ENCODE measurements at regions not wholly inside any gene's neighbourhood (a gene's known extent, or its start where the extent isn't known, plus 50 kb on each side); places are given as distances from the start of the nearest gene placed in this dataset.

GRCh38 chr11:95545116-95545875 lies 244.3 kb downstream of the FAM76B start:
- no peak for DNase-seq

DNA sequence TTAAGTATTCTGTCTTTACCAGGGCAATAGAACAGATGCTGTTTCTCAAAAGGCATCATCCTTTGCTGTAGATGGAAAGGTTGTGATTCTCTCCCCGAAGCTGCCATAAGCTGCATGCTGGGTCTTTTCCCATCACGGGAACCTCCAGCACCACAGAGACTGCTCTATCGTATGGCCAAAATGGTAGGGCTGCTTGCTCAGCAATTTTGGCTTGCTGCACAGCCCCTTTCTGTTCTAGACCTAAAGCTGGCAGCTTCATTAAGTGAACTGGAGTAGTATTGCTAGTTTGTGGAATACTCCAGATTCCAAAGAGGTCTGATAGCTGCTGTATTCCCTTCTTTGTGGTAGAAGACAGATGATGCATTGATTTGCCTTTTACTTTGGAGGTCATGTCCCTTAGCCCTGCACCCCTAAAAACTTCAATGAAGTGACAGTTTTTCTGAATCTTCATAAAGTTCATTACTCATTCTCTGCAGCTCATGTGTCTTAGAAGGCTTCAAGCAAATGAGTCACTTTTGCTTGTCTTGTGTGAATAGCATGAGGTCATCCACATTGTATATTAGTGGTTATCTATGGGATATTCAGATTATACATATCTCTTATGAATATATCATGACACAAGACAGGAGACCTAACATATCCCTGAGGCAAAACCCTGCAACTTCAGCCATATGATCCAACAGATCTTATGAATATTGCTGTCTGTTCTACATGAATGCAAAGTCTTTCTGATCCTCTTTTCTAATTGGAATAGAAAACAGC lies 245.3 kb downstream of the FAM76B start:
- no peak for DNase-seq

DNA sequence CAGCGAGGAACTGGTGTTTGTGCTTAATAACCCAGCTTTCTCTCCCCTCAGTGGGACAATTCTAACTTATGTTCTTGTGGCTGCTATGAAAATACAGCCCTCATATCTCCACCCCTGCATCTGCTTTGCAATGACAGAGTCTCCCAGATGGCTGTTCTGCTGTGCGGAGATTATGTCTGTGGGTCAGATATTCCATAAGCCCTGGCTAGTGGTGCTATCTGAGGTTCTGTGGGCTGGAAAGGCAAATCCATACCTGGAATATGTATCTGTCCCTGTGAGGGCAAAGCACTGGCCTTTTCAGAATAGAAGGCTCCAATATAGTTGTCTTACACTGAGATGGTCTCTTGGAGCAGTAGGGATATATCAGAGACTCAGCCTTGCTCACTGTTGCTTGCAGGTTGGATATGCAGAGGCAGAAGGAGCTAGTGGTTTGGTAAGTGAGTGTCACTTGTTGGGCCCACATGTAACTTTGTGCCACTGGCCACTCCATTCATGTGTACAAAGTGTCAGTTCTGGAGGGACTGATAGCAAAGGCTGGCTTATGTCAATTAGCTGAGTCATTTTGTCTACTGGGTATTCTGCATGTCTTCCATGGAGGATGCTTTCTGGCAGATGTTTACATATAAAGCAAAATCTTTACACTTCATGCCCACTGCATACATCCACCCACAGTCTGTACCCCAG lies 246.6 kb downstream of the FAM76B start:
- DNase-seq, result no peak

GRCh38 chr11:95541715-95542114 lies 247.9 kb downstream of the FAM76B start:
- no peak for DNase-seq

GRCh38 chr11:95536047-95536690 lies 253.4 kb downstream of the FAM76B start:
- DNase-seq, result peak; percentile 23

DNA sequence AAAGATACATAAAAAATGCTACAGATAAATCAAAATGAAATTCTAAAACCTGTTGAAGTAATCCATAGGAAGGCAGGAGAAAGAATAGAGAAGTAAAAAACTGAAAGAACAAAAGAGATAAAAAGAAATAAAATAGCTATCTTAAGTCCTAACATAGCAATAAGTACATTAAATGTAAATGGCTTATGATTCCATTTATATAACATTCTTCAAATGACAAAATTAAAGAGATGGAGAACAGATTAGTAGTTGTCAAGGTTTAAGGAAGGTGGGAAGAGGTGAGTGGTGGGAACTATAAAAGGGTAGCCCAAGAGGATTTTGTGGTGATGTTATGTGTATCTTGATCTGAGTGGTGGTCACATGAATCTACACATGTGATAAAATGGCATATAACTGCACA lies 254.8 kb downstream of the FAM76B start:
- DNase-seq, result no peak

DNA sequence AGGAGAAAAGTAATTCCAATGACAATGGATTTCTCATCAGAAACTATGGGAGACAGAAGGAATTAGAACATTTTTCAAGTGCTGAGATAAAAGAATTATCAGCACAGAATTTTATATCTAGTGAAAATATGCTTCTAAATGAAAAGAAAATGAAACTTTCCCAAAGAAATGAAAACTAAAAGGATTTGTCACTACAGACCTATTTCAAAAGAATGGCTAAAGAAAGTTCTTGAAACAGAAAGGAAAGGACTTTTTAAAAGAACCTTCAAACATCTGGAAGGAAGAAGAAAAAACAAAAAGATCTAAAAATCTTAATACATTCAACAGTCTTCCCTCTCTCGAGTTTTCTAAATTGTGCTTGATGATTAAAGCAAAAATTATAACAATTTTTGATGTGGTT lies 255.4 kb downstream of the FAM76B start:
- no peak for DNase-seq

GRCh38 chr11:95531116-95531515 lies 258.5 kb downstream of the FAM76B start:
- no peak for DNase-seq

DNA sequence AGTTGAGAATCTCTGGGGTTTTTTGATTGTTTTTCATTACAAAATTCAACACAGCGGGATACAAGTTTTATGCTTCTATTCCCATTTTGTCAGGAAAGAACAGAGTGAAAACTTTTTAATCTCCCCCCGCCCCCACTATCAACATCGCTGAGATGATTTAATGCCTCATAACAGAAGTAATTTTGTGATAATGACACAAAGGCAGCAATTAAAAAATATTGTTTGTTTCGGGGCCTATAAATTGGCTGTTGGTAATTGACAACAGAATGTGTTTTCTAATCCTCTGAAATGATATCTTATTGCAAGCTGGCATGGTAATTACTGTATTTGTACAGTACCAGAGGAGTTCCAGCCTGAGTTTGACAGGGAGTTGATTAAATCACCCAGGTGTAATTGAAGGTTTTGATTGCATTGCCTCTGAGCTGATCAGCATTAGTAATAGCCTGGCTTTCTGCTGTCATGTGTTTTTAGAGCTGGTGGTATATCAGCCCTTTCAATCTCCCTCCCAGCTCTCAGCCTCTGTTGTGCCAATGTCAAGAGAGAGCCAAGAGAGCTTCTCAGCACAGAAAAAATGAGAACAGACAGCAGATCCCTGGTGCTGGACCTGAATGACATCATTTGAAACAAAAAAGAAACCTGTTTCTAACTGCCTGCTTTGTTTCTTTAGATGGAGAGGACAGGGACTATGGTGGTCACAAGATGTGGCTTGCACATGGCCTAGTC lies 265.1 kb downstream of the FAM76B start:
- DNase-seq, result peak; percentile 66

GRCh38 chr11:95522874-95523273 lies 266.7 kb downstream of the FAM76B start:
- DNase-seq, result no peak

- no peak for DNase-seq
Measured at GRCh38 chr11:95521862-95522261, 267.7 kb downstream of the FAM76B start.

DNA sequence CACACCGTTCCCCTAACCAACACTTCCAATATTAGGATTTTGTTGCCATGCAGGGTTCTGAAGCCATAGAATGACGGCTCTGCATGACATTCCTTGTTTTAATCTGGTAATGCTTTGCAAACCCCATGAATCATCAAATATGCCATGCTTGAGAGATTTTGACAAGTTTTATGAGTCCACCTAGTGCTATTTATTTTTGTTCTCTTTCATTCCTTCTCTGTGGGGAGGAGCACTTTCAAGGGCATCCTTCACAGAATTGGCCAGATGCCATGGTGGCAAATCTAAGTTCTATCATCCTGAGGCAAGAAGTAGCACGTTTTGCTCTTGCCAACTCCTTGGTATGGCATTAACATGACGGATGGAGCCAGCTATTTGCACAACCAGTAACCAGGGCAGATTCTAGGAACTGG lies 268.4 kb downstream of the FAM76B start:
- peak; percentile 31 for DNase-seq

- no peak for DNase-seq
Measured at GRCh38 chr11:95520369-95521132, 269.0 kb downstream of the FAM76B start.

GRCh38 chr11:95519912-95520311 lies 269.7 kb downstream of the FAM76B start:
- DNase-seq, result no peak

- peak; percentile 14 for DNase-seq
Measured at GRCh38 chr11:95517453-95517852, 272.1 kb downstream of the FAM76B start.

DNA sequence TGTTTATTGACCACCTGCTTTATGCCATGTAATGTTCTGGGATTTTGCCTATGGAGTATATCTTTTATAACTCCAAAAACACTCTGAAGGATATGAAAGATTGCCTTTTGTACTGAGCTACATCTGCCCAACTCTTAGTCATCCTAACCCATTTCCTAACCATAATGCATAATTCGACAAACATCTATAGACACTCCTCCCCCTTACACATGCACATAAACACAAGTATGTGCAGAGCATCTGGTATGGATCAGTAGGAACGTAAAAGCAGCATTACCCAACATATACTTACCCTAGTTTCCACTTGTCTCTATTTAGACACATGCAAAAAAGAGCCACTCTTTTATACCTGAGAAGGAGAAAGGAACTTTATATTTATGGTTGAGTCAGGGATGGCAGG lies 272.8 kb downstream of the FAM76B start:
- DNase-seq, result no peak

GRCh38 chr11:95516175-95516574 lies 273.4 kb downstream of the FAM76B start:
- no peak for DNase-seq

DNA sequence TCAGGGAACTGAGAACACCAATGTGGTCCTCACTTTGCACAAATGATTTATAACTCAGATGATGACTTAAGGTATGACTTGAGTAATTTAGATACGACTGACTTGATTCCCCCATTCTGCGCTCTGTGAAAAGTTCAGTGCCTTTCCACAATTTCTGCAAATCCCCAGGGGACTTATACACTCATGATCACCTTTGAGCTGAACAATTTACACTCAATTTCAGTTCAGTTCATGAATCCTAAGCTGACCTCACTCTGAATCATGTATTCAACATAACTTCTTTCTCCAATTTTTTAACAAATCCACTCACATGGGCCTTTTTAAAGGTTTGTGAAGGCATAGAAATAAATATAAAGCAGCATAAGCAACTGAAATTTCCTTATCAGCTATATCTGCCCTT lies 274.2 kb downstream of the FAM76B start:
- DNase-seq, result no peak

- DNase-seq, result no peak
Measured at GRCh38 chr11:95514416-95515110, 275.0 kb downstream of the FAM76B start.

- no peak for DNase-seq
Measured at GRCh38 chr11:95512682-95513081, 276.9 kb downstream of the FAM76B start.

DNA sequence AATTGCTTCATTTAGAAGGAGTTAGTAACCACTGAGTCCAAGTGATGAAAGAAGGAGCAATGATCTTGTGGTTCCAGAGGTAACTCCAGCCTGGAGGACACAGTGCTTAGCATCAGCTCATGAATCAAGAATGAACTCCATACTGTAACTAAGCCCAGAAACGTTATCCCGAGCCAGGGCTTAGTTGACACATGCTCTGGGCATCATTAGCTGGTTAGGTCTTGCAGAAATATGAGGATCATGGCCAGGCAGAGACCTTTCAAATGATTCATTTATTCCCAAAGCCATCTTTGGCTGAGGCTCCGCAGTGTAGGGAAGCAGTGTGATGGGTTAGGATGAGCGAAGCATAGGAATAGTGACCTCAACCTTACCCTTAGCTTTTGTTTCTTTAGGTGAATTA lies 277.4 kb downstream of the FAM76B start:
- no peak for DNase-seq

Data from NCI-H2171 treated with DMSO at 0.1 percent for 48 hours (cell line).